Effector memory CD8-positive, alpha-beta T cell (primary cell): ENCODE measurements at regions not wholly inside any gene's neighbourhood (a gene's known extent, or its start where the extent isn't known, plus 50 kb on each side); places are given as distances from the start of the nearest gene placed in this dataset.
"Not testable (repeated sequence)": the region's sequence is repeated elsewhere in the genome, so short reads cannot be mapped to it uniquely, and the experiment has no call there.

Experiments
- ATAC-seq: fragments of 150-1000 bp; cut with Tn5 transposase; replicated peaks from 2 replicates; pipeline ENCODE4 v1.10.0; 2021; ENCODE audit warnings: mild to moderate bottlenecking, moderate library complexity
- DNase-seq, 3 experiments: peaks; one replicate each; pipeline ENCODE4 v3.0.0; 2021
- H3K27ac Mint-ChIP-seq, 2 donors: one replicate each; pipeline ENCODE4 v1.8.0; 2022; ENCODE audit warnings: mild to moderate bottlenecking in 2 of 2, mixed read lengths in 2 of 2, moderate library complexity in 2 of 2
- H3K27me3 Mint-ChIP-seq, 2 donors: one replicate each; pipeline ENCODE4 v1.8.0; 2022; ENCODE audit warnings: mixed read lengths in 2 of 2
- H3K36me3 Mint-ChIP-seq: one replicate; pipeline ENCODE4 v1.8.0; 2022; ENCODE audit warnings: mild to moderate bottlenecking, moderate library complexity, mixed read lengths; ENCODE audit not compliant: insufficient read depth
- H3K4me1 Mint-ChIP-seq, 2 donors: one replicate each; pipeline ENCODE4 v1.8.0; 2022; ENCODE audit warnings: low read depth in 2 of 2, mixed read lengths in 2 of 2
- H3K4me3 Mint-ChIP-seq, 2 donors: one replicate each; pipeline ENCODE4 v1.8.0; 2022; ENCODE audit warnings: mild to moderate bottlenecking in 2 of 2, mixed read lengths in 2 of 2, moderate library complexity in 2 of 2
- H3K9me3 Mint-ChIP-seq, 2 donors: one replicate each; pipeline ENCODE4 v1.8.0; 2022; ENCODE audit warnings: mixed read lengths in 2 of 2

DNA sequence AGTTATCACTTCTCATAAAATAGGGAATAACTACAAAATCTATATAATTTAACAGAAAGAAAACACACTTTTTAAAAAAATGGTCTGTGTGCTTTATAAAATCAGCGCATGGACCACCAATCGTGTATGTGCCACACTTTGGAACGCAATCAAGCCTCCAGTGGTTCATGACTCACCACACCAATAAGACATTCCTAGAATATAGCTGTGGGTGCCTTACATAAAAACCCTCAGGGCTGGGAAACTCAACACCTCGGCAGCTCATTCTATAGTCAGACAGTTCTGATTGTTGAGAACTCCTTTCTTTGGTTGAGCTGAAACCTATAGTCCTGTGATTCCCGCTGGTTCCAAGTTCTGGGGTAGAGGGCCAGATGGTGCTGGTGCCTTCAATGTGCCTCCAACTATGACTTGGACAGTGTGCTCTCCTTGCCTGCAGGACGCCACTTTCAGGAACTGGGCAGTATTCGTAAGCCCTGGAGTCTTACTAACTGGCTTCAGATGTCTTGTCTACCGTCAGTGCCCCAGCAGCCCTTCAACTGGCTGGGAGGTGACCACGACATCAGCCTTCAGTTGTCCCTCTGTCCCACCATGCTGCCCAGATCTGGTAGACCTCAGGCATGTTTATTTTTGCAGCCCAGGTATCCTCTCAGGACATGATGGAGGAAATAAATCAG lies 135.7 kb upstream of the GDF10 start:
- Mint-ChIP-seq H3K4me1 (peaks cover 0 to 2% of the 10 kb centered on the region in 2 donors), H3K27ac (no peak overlapping the region), H3K9me3 (no peaks in the 10 kb centered on the region), H3K36me3 (no peaks in the 10 kb centered on the region), H3K27me3 (no peaks in the 10 kb centered on the region), H3K4me3 (no peak overlapping the region)
- ATAC-seq (no peak), DNase-seq (no peak)

DNA sequence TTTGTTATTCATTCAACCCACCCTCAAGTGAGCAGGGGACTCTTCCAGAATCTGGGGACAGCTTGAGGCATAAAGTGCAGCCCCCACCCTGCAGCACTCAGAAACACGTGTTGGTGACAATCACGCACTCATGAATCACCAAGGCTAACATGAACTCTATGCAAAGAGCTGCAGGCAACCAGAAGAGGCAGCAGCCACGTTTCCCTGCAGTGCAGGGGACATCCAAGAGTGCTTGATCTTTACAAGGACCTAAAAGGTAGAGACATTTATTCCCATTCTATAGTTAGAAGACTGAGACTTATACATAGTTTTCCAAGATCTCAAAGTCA lies 135.2 kb upstream of the GDF10 start:
- peak overlapping the region in 1 of 2 donors; percentile 55 for H3K27ac Mint-ChIP-seq
- H3K4me3 Mint-ChIP-seq: peak overlapping the region in 1 of 2 donors; percentile 59
- peaks cover 0 to 2% of the 10 kb centered on the region in 2 donors for H3K4me1 Mint-ChIP-seq
- no peaks in the 10 kb centered on the region for H3K36me3 Mint-ChIP-seq
- H3K27me3 Mint-ChIP-seq: no peaks in the 10 kb centered on the region
- ATAC-seq: no peak
- H3K9me3 Mint-ChIP-seq: no peaks in the 10 kb centered on the region
- no peak for DNase-seq

- Mint-ChIP-seq H3K9me3 (no peaks in the 10 kb centered on the region), H3K4me3 (peak overlapping the region; percentile 59 to 72), H3K36me3 (no peaks in the 10 kb centered on the region), H3K27me3 (no peaks in the 10 kb centered on the region), H3K27ac (peak overlapping the region; percentile 55 to 85), H3K4me1 (peaks cover 0 to 2% of the 10 kb centered on the region in 2 donors)
- no peak for DNase-seq
- ATAC-seq: peak; percentile 22
Measured at GRCh38 chr10:47165168-47165710, 134.8 kb upstream of the GDF10 start.

GRCh38 chr10:47165711-47166404 lies 134.1 kb upstream of the GDF10 start:
- DNase-seq: peak in 1 of 3 experiments; percentile 11
- peak; percentile 69 for ATAC-seq
- peak overlapping the region; percentile 55 to 85 for H3K27ac Mint-ChIP-seq
- no peaks in the 10 kb centered on the region for H3K9me3 Mint-ChIP-seq
- no peaks in the 10 kb centered on the region for H3K27me3 Mint-ChIP-seq
- peak overlapping the region; percentile 59 to 72 for H3K4me3 Mint-ChIP-seq
- H3K4me1 Mint-ChIP-seq: peaks cover 0 to 2% of the 10 kb centered on the region in 2 donors
- H3K36me3 Mint-ChIP-seq: no peaks in the 10 kb centered on the region

DNA sequence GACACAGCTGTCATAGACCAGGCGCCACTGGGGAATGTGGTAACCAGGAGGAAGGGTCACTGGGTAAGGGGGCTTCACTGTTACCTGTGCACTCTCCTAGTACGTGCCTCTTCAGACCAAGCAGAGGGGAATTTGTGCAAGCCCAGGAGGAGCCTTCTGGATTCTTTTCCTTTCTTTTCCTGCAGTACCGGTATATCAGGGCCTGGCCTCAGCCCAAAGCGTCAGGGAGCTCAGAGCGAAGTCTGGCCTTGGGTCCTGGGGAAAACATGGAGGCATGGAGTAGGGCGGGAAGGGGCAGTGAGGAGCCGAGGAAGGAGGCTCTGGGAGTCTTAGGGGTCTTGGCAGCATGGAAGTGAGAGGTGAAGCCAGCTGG lies 133.6 kb upstream of the GDF10 start:
- Mint-ChIP-seq H3K27ac (peak overlapping the region in 1 of 2 donors; percentile 85), H3K36me3 (no peaks in the 10 kb centered on the region), H3K27me3 (no peaks in the 10 kb centered on the region), H3K9me3 (no peaks in the 10 kb centered on the region), H3K4me1 (peaks cover 0 to 2% of the 10 kb centered on the region in 2 donors), H3K4me3 (no peak overlapping the region)
- no peak for ATAC-seq
- DNase-seq: no peak

DNA sequence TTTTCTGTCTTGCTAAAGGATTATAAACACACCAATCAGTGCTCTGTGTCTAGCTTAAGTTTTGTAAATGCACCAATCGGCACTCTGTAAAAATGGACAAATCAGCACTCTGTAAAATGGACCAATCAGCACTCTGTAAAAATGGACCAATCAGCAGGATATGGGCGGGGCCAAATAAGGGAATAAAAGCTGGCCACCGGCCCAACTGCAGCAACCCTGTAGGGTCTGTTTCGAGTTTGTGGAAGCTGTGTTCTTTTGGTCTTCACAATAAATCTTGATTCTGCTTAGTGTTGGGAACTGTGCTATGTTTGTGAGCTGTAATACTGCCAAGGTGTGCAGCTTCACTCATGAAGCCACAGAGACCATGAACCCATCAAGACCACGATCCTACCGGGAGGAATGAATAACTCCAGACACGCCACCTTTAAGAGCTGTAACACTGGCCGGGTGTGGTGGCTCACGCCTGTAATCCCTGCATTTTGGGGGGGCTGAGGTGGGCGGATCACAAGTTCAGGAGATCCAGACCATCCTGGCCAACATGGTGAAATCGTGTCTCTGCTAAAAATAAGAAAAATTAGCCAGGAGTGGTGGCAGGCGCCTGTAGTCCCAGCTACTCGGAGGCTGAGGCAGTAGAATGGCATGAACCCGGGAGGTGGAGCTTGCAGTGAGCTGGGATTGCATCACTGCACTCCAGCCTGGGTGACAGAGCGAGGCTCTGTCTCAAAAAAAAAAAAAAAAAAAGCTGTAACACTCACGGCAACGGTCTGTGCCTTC lies 133.0 kb upstream of the GDF10 start:
- not testable (repeated sequence) for H3K36me3 Mint-ChIP-seq, DNase-seq, H3K27me3 Mint-ChIP-seq, H3K9me3 Mint-ChIP-seq, H3K27ac Mint-ChIP-seq, H3K4me3 Mint-ChIP-seq, H3K4me1 Mint-ChIP-seq, ATAC-seq

- Mint-ChIP-seq H3K27ac (no peak overlapping the region), H3K36me3 (no peaks in the 10 kb centered on the region), H3K27me3 (no peaks in the 10 kb centered on the region), H3K4me1 (peaks cover 0 to 2% of the 10 kb centered on the region in 2 donors), H3K9me3 (no peaks in the 10 kb centered on the region), H3K4me3 (no peak overlapping the region)
- no peak for DNase-seq
- ATAC-seq: no peak
Measured at GRCh38 chr10:47167591-47167990, 132.4 kb upstream of the GDF10 start.

DNA sequence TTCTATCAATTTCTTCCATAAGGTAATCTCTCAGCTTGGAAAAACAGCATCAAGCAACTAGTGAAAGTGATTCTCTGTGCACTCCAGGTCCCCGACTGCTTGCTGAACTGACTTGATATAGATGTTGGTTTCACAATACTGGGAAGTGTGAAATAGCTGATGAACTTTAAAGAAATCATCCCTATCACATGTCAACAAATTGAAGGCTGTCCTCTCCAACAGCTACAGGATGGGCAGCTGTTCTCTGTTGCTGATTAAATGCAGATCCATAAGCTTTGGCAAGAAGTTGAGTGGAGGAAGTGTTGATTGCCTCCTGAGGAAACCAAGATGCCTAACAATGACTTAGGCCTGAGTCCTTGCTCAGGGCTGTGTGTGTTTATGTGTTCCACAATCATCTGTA lies 130.4 kb upstream of the GDF10 start:
- no peak overlapping the region for H3K4me3 Mint-ChIP-seq
- no peak for ATAC-seq
- H3K36me3 Mint-ChIP-seq: no peaks in the 10 kb centered on the region
- no peaks in the 10 kb centered on the region for H3K27me3 Mint-ChIP-seq
- DNase-seq: no peak
- peaks cover 0 to 2% of the 10 kb centered on the region in 2 donors for H3K4me1 Mint-ChIP-seq
- H3K27ac Mint-ChIP-seq: no peak overlapping the region
- H3K9me3 Mint-ChIP-seq: no peaks in the 10 kb centered on the region

- Mint-ChIP-seq H3K27me3 (no peaks in the 10 kb centered on the region), H3K36me3 (no peaks in the 10 kb centered on the region), H3K9me3 (no peaks in the 10 kb centered on the region), H3K4me3 (no peak overlapping the region), H3K27ac (no peak overlapping the region), H3K4me1 (no peaks in the 10 kb centered on the region)
- DNase-seq: no peak
- no peak for ATAC-seq
Measured at GRCh38 chr10:47173929-47174442, 126.0 kb upstream of the GDF10 start.

- no peaks in the 10 kb centered on the region for H3K27me3 Mint-ChIP-seq
- no peaks in the 10 kb centered on the region for H3K36me3 Mint-ChIP-seq
- H3K4me1 Mint-ChIP-seq: no peaks in the 10 kb centered on the region
- no peak overlapping the region for H3K4me3 Mint-ChIP-seq
- H3K27ac Mint-ChIP-seq: no peak overlapping the region
- no peak for ATAC-seq
- no peaks in the 10 kb centered on the region for H3K9me3 Mint-ChIP-seq
- no peak for DNase-seq
Measured at GRCh38 chr10:47175181-47176123, 124.5 kb upstream of the GDF10 start.

GRCh38 chr10:47176206-47176902 lies 123.6 kb upstream of the GDF10 start:
- DNase-seq (no peak), ATAC-seq (no peak)
- no peaks in the 10 kb centered on the region for H3K36me3 Mint-ChIP-seq
- no peak overlapping the region for H3K27ac Mint-ChIP-seq
- H3K4me3 Mint-ChIP-seq: no peak overlapping the region
- no peaks in the 10 kb centered on the region for H3K4me1 Mint-ChIP-seq
- H3K9me3 Mint-ChIP-seq: no peaks in the 10 kb centered on the region
- no peaks in the 10 kb centered on the region for H3K27me3 Mint-ChIP-seq
